Ascending aorta (tissue), 2 donors: ENCODE measurements at regions not wholly inside any gene's neighbourhood (a gene's known extent, or its start where the extent isn't known, plus 50 kb on each side); places are given as distances from the start of the nearest gene placed in this dataset.

Source experiments
- DNase-seq, 2 donors: peaks; one replicate each; pipeline ENCODE4 v3.0.0-alpha.2; 2019; ENCODE audit warnings: low spot score in 2 of 2
- H3K27ac ChIP-seq, 2 donors: fragments of 200-600 bp; sonication (generic); one replicate each; pipeline ENCODE4 v1.5.1; 2016 to 2017; ENCODE audit warnings: mild to moderate bottlenecking in 1 of 2
- H3K27me3 ChIP-seq: fragments of 200-600 bp; sonication (generic); one replicate; pipeline ENCODE4 v1.5.1; 2017
- H3K36me3 ChIP-seq, 2 donors: fragments of 200-600 bp; sonication (generic); one replicate each; pipeline ENCODE4 v1.5.1; 2016
- H3K4me1 ChIP-seq, 2 donors: fragments of 200-600 bp; sonication (generic); one replicate each; pipeline ENCODE4 v1.5.1; 2016 to 2017; ENCODE audit warnings: mild to moderate bottlenecking in 1 of 2
- H3K4me3 ChIP-seq, 2 donors: fragments of 200-600 bp; sonication (generic); one replicate each; pipeline ENCODE4 v1.5.1; 2016 to 2017; ENCODE audit warnings: mild to moderate bottlenecking in 1 of 2
- H3K9me3 ChIP-seq, 2 donors: fragments of 200-600 bp; sonication (generic); one replicate each; pipeline ENCODE4 v1.5.1; 2016
- CTCF ChIP-seq, 3 experiments: fragments of 200-600 bp in 2 of 3; fragments of 450-650 bp in 1 of 3; sonication (generic) in 2 of 3; IDR thresholded peaks; one replicate each; pipeline ENCODE4 v1.5.1; 2016 to 2019; ENCODE audit warnings: antibody characterized with exemption in 3 of 3, mild to moderate bottlenecking in 1 of 3, moderate library complexity in 1 of 3
- intact Hi-C: fragments of 100-400 bp; cut with DNase I; formaldehyde crosslinking; loops from one replicate; pipeline ENCODE4 v1.15.1; 2023

- no peak for DNase-seq
- H3K36me3 ChIP-seq: no peaks in the 10 kb centered on the region
- no peaks in the 10 kb centered on the region for H3K4me1 ChIP-seq
- H3K4me3 ChIP-seq: no peak overlapping the region
- no peak overlapping the region for H3K27ac ChIP-seq
- TF ChIP-seq CTCF (IDR thresholded peaks at IDR 0.05): no peak
- H3K27me3 ChIP-seq: no peaks in the 10 kb centered on the region
- intact Hi-C loops: no loop called here
- H3K9me3 ChIP-seq: no peaks in the 10 kb centered on the region
Observed at GRCh38 chr2:60334610-60335009, 218.8 kb downstream of the BCL11A start.

- no peaks in the 10 kb centered on the region for H3K36me3 ChIP-seq
- DNase-seq: no peak
- H3K4me1 ChIP-seq: no peaks in the 10 kb centered on the region
- H3K9me3 ChIP-seq: no peaks in the 10 kb centered on the region
- intact Hi-C loops: no loop called here
- H3K27ac ChIP-seq: no peak overlapping the region
- no peaks in the 10 kb centered on the region for H3K27me3 ChIP-seq
- no peak for TF ChIP-seq CTCF (IDR thresholded peaks at IDR 0.05)
- no peak overlapping the region for H3K4me3 ChIP-seq
Observed at GRCh38 chr2:60333264-60333663, 220.2 kb downstream of the BCL11A start.

GRCh38 chr2:60331115-60331809 lies 222.2 kb downstream of the BCL11A start:
- Histone ChIP-seq H3K4me1 (no peaks in the 10 kb centered on the region), H3K27me3 (no peaks in the 10 kb centered on the region), H3K36me3 (no peaks in the 10 kb centered on the region), H3K4me3 (no peak overlapping the region), H3K9me3 (no peaks in the 10 kb centered on the region), H3K27ac (no peak overlapping the region)
- no peak for TF ChIP-seq CTCF (IDR thresholded peaks at IDR 0.05)
- intact Hi-C loops: no loop called here
- DNase-seq: no peak

- Histone ChIP-seq H3K27me3 (no peaks in the 10 kb centered on the region), H3K4me3 (no peak overlapping the region), H3K36me3 (no peaks in the 10 kb centered on the region), H3K9me3 (no peaks in the 10 kb centered on the region), H3K4me1 (no peaks in the 10 kb centered on the region), H3K27ac (no peak overlapping the region)
- intact Hi-C loops: no loop called here
- DNase-seq: no peak
- no peak for TF ChIP-seq CTCF (IDR thresholded peaks at IDR 0.05)
Observed at GRCh38 chr2:60329225-60329624, 224.2 kb downstream of the BCL11A start.

- H3K27ac ChIP-seq: no peak overlapping the region
- TF ChIP-seq CTCF (IDR thresholded peaks at IDR 0.05): no peak
- no peaks in the 10 kb centered on the region for H3K9me3 ChIP-seq
- DNase-seq: no peak
- no peak overlapping the region for H3K4me3 ChIP-seq
- no peaks in the 10 kb centered on the region for H3K27me3 ChIP-seq
- intact Hi-C loops: no loop called here
- H3K4me1 ChIP-seq: no peaks in the 10 kb centered on the region
- no peaks in the 10 kb centered on the region for H3K36me3 ChIP-seq
Observed at GRCh38 chr2:60324536-60324935, 228.9 kb downstream of the BCL11A start.

- TF ChIP-seq CTCF (IDR thresholded peaks at IDR 0.05): no peak
- Histone ChIP-seq H3K36me3 (no peaks in the 10 kb centered on the region), H3K4me1 (no peaks in the 10 kb centered on the region), H3K27ac (no peak overlapping the region), H3K9me3 (no peaks in the 10 kb centered on the region), H3K27me3 (no peaks in the 10 kb centered on the region), H3K4me3 (no peak overlapping the region)
- DNase-seq: no peak
- intact Hi-C loops: no loop called here
Observed at GRCh38 chr2:60321816-60322215, 231.6 kb downstream of the BCL11A start.
